Limb (tissue), 2 donors: ENCODE measurements at regions not wholly inside any gene's neighbourhood (a gene's known extent, or its start where the extent isn't known, plus 50 kb on each side); places are given as distances from the start of the nearest gene placed in this dataset.

Source experiments
- DNase-seq, 2 donors: peaks; one replicate each; pipeline ENCODE4 v3.0.0-alpha.2; 2016; ENCODE audit errors: extremely low spot score in 2 of 2

DNA sequence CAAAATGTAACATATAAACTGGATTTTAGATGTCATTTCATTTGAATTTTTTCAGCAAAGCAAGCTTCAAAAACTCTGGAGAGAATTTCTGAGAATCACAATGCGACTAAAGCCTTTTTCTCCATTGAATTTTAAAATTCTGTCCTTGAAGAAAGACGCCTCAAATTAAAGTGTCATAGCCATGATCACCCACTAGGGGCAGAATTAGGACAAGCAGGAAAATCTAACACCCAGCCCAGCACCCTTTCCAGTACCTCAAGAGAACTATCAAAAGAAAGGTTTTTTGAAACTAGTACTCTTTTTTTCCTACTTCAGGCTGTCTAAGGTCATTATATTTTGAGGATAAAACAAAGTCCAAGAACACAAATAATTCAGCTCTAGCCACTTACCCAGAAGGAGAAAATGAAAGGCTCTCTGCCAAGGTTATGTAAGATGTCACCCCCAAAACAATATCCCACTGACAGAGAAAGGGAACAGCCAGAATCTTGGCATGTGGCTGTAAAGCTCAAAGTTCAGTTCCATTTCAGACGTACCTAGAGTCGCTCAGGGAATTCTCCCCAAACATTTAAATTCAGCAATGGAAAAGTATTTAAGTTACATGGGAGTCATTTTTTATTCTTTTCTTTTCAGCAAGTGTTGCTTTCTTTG, 299.4 kb downstream of the SNX13 start:
- DNase-seq: no peak

DNA sequence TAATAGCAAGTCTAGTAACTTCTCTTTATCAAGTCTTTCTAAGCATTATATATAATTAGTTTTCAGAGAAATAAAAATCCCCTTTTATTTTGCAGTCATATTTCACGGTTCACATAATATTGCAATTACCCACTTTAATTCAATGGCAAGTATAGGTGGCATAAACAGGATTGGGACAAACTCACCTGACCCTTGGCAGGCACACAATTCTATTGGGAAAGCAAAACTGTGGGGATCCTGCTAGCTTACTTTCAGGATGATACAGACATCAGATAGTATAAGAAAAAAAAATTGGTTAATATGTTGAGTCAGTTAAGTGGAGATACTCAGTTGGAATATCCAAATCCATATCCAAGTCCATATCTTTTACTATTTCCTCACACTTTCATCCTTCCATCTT, 294.8 kb downstream of the SNX13 start:
- DNase-seq: no peak

DNA sequence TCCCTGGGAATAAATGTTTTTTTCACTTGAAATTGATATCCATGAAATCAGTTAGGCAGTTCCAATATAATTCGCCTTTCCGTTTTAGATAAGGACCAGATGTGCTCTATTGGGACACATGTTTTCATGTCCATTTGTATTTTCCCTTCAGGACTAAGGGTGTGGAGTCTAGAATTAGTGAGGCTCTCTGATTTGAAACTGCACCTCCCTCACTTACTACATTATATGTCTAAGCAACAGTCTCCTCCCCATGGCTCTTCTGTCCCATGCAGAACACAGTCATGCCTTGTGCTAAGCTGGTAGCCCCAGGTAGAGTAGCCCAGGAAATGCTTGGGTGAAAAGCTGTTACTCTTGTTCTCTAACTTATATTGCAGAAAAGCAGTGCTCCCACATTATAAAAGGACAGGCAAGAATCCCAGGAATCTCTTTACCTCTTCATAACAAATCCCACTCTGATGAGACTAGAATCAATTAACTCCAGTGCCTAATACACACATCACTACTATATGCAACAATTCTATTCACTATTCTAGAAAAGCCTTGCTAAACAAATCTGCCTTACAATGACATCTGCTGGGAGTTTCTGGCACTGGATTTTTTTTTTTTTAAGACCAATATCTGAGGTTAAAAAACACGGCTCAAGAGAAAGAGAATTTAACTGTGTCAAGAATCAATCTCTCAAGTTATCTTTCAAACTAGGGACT, 293.9 kb downstream of the SNX13 start:
- peak in 1 of 2 donors; percentile 34 for DNase-seq

DNA sequence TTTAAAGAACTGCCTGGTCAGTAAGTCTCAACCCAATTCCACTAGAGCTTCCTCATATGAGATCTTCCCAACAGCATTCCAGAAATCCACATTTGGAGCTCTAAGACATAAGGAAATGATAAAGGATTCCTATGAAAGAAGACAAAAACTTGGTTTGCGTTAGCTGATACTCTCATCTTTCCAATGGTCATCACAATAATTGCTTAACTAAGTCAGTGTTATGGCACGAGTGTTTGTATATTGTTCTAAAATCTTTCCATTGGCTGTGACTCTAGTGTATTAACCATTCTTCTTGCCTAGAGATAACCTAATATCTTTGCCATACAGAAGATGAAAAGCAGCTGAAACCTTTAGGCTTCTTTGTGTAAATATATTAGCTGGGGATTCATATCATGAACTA, 289.0 kb downstream of the SNX13 start:
- DNase-seq: peak in 1 of 2 donors; percentile 59

DNA sequence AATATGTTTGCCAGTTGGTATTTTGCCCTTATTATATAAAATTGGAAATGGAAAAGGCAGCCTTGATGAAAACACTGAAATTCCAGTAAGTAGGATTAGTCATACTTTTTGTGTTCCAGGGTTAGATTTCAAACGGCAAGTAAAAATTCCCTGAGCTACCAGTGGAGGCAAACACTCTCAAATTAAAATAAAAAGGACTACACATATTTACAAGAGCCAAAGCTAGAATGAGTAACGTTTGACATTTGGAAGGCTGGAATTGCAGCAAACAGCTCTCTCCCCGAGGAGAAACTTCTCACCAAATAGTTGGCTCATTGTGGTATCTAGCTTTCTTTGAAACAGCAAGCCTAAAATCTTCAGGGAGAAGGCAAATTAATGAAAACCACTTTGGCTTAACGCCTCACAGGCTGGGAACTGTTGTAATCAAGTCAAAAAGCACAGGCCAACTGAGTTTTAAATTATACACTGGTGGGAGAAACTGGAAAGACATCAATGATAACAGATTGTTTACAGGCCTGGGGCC, 288.4 kb downstream of the SNX13 start:
- peak in 1 of 2 donors; percentile 85 for DNase-seq

DNA sequence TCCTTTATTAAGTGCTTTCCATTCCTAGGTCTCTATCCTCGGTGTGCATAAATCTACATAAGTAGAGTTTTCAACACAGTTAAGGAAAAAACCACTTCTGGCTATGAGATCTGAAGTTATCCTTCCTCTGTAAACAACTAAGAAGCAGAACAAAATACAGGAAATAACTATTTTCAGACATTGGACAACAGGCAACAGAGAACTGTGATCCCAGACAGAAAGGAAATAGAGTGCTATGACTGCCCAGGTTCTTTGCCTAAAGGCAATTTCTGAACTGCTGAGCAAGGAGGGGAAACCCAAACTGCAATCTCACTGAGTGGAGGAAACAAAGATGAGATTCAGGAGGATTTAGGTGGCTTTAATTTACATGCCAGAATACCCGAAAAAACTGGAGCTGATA, 285.4 kb downstream of the SNX13 start:
- no peak for DNase-seq

DNA sequence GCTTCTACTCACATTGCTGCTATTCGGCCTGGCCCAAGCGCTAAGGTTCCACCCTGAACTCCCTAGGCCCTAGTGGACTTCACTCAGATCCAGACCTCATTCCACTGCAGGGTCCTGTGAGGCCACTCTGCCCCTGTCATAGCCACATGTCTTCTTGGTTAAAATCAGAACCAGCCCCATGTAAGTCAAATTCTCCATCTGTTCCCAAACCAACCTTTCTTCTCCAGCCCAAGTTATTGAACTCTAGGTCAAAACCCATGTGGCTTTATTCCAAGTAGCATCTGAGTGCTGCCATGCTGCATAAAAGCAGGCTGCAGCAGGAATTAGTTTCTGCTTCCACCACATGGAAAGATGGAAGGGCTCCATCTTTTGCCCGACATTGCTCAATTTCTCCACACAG, 281.2 kb downstream of the SNX13 start:
- no peak for DNase-seq

DNA sequence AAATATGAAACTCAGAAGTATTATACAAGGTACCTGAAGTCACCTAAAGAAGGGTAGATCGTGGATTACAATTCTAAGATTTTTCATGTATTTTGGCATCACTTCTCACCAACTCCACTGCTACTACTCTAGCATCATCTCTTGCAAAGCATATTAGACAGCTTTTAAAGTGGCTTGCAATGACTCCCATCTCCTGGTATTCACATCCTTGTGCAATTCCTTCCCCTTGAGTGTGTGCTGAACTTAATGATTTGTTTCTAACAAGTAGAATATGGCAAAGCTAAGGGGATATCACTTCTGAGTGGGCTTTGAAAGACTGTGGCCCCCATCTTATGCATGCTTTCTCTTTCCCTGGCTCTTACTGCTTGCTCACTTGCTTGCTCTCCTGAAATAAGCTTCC, 280.2 kb downstream of the SNX13 start:
- no peak for DNase-seq

DNA sequence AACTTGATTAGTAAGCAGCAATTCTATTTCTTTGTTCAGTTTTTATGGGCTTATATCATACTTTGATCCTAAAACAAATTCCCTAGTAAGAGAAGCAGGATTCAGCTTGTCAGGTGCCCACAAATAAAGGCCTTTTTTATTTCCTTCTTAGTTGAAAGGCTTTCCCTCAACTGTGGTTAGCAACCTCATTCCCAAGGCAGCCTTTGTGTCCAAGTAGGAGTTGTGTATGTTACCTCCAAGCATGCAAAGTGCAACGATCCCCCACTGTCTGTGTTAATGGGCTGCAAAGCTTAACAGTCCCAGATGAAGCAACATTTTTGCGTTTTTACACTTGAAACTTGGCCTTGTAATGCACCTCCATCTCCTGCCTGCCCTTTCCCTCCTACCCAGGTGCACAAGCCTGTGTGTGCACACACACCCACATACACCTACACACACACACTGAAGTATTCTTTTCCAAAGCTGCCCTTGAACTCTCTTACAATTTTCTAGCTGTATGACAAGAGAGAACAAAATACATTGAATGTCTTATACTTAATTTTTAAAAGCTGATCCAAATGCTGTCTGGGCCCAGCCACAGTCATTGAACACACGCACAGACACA, 278.2 kb downstream of the SNX13 start:
- DNase-seq: no peak

DNA sequence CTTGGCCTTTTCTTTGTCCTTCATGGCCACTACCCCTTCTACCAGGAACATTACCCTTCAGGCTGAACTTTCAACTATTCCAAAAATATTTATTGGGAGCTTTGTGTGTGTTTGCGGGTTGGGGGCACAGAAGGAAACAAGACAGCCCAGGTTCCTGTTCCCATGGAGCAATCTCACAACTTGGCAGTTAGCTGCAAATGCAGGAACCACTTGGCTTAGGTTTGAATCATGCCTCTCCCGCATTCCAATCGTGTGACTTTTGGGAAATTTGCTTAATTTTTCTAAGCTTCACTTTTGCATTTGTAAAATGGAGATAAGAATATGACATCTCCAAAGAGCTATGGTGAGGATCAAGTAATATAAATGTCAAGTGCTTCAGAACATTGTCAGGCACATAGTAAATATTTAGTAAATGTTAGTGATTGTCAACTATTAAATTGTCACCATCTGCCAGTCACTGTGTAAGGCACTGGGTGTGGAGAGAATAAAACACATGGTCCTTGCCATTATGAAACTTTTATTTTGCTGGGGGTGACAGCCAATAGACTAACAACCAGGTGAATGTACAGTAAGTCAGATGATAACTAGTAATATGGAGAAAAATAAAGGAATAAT, 277.1 kb downstream of the SNX13 start:
- no peak for DNase-seq

DNA sequence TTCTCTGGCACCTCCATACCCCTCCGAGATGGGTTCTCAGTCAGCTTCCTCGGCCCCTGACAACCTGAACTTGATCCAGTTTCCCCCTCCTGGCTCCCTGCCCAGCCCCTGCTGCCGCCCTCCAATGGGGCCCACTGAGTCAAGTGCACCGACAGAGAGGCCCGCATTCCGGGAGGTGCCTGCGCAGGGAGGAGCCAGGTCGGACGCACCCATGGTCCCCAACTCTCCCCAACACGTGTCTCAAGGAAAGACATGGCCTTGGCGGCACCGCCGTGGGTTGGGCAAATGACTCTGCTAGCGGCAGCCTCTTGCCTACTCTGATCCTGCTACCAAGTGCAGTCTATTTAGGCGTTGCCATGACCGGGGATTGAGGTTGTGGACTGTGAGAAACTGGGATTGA, 275.3 kb downstream of the SNX13 start:
- no peak for DNase-seq

DNA sequence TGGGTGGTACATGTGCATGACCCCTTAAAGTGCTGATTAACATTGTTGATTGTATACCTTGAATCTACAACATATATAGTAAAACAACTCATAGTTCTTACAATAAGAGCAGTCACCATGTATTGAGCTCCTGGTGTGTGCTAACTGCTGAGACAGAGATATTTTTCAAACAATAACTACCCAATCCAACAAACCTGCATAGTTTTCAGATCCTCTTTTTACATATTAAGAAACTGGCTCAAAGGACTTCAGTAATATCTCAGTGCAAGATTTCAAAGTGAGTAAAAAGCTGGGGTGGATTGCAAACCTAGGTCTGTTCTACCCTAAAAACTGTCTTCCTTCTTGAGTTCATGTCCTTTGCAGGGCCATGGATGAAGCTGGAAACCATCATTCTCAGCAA, 272.2 kb downstream of the SNX13 start:
- no peak for DNase-seq

DNA sequence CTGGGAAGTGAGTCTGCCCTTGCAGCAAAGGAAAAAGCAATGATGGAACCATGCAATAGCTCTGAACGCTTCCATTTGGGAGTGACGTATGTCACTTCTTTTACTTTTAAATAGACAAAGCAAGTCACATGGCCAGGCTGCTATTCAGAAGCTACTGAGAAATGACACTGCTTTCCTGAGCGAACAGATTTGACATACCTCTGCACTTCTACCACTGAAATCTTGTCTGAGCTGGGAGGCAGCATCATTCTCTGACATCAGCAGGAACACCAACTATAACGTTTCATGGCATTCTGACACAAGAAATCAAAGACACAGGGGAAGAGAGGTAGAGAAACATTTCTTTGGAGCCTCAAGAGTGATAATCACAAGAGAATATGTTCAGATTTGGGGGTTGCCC, 271.1 kb downstream of the SNX13 start:
- DNase-seq: no peak

DNA sequence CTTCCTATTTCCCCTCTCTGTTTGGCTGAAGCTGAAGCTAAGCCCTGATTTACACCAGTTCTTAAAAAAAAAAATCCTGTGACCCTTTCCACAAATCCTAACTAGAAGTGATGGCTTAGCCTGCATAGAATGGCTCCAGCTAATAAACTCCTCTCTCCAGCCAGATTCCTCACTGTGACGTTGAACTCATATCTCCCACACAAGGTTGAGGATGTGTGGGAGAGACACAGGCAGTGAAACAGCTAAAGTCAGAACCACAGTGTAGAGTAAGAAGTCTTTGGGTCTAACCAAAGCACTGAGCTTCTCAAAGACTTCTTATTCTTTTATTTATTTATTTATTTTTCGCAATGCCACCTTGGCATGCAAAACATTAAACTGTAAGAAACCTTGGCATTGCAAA, 268.3 kb downstream of the SNX13 start:
- no peak for DNase-seq

DNA sequence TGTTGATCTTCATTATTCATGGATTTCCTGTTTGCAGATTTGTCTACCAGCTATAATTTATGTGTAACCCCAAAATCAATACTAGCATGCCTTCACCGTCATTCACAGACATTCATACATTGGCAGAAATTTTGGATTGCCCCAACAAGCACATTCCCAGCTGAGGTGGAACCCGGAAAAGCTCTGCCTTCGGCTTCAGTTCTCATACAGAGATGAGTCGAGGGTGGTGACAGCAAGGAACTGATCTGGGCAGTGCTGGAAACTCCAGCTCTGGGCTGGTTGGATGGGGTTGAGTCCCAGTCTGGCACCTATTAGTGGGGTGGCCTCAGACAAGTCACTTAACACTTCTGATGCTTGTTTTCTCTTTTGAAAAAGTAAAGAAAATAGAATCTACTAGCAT, 267.5 kb downstream of the SNX13 start:
- no peak for DNase-seq

DNA sequence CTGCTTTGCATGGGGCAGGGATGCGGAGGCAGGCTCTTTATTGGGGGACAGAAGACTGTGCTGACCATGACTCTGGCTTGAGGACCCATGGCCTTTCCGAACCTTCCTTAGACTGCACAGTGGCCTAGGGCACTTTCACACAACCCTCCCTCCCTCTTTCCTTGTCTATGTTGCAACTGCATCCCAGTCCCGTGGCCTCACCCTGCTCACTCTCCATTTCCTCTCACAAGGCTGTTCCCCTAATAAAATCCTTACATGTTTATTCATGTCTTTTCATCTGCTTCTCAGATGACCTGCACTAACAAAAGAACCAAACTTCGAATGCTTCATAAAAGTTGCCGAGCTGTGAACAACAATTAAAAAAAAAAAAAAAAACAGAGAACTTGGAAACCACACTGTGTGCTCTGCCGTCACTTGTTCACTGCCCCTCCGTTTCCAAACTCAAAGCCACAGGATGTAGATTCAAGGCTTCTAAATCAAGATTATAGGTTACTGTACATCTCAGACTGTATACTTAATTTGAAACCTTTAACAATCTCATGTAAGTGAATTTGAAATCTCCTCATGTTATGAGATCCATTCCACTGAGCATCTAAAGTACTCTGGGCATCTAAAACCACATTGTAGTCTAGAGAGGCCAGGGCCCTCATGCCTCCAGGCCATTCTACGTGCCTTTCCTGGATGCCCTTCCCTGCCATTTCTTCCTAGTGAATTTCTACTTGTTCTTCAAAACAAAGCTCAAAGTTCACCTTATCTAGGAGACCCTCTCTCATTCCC, 265.9 kb downstream of the SNX13 start:
- no peak for DNase-seq

DNA sequence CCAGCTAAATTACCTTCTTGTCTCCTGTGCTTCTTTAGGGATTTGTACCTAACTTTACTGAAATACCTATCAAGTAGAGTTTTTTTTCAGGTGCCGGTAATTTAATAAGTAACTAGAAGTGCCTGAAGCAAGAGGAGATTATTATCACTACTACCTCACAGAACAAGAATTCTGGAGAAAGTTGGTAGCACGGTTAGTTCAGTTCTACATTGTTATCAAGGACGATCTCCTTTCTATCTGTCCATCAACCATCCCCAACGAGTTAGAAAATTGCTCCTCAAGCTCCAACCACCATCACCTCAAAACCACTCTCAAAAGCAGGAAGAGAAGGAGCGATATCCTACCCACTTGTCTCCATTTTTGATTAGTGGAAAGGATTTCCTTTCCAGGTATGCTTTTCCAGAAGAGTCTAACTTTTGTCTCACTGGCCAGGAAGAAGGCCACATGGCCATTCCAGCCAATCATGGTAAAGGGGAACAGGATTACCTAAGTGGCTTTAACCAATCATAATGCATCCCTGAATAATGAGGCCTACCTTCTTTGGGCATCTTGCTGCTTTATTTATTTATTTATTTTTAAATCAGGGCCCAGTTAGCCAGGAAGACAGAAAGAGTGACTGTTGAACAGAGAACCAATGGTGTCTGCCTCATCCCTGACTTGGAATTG, 265.2 kb downstream of the SNX13 start:
- no peak for DNase-seq

DNA sequence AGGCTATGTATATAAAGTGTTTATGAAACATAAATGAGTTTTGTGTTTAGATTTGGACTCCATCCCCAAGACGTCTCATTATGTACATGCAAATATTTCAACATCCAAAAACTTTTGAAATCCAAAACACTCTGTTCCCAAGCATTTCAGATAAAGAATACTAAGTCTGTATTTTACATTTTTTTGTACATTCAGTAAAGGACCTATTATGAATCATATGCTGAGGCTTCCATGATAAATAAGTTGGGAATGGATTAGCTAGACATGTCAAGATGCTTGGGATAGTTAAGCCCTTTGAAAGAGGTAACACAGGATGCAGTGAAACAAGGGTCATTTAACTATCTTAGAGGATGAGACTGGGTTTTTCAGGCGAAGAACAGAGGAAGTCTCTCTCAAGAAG, 262.9 kb downstream of the SNX13 start:
- no peak for DNase-seq

DNA sequence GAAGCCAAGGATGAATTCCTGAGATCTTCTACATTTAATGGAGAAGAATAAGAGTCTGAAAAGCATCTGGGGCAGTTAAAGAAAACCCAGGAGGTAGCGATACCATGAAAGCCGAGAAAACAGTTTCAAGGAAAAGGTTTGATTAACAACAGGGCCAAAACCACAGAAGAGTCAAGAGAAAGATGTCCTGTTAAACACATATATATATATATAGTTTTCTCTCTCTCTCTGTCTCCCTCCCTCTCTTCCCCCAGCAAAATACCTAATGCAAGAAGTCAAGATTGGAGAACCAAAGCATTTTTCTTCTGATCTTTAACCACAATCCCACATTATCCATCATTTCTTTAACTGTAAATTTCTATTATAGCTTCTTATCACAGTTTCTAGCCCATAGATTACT, 261.4 kb downstream of the SNX13 start:
- DNase-seq: no peak

DNA sequence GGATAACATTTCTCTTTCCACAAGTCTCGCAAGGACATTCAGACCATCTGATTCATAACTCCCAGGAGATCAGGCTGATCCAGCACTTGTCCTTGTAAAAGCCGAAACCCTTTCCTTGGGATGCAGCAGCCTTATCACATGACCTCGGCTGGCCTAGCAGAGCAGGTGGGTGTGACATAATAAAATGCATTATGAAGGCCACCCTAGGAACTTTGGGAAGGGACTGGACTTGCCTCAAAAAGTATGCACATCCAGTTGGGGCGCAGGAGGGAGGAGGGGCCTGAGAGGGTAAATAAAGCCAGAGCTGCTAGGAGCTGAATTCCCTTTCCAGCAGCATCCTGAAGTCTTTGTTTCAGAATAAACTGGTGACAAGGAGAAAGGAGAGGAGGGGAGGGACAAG, 260.8 kb downstream of the SNX13 start:
- no peak for DNase-seq

DNA sequence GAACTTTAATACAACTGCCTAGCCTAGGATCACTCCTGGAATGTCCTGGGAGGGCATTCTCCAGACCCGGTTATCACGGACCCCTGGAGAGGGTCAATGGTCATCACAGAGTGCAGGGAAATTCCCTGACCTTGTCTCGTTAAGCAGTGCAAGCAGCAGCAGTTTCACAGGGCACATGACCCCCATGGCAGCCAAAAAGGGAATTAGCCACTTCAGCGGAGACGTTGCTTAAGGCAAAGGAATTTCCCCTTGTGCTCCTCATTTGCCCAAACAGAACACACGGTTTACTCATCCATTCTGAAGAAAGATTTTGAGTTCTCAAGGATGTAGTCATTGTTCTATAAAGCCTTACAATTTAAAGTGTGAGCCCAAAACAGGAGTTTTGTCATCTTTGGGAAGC, 260.3 kb downstream of the SNX13 start:
- DNase-seq: no peak
